ENCODE measurements at regions not wholly inside any gene's neighbourhood (a gene's known extent, or its start where the extent isn't known, plus 50 kb on each side); places are given as distances from the start of the nearest gene placed in this dataset.

GRCh38 chr3:94210256-94210655, 147.4 kb downstream of the NSUN3 start:
- TF ChIP-seq FOXK2 (conservative IDR thresholded peaks at IDR 0.05 in 1 of 2, IDR thresholded peaks at IDR 0.05 in 1 of 2; ENCODE audit: low read depth in 2 of 2): no peak
- TF ChIP-seq U2AF1 (optimal IDR thresholded peaks at IDR 0.05; ENCODE audit: low read depth, low read length): no peak
- no peak for TF ChIP-seq EZH2 (IDR thresholded peaks at IDR 0.05; ENCODE audit: borderline replicate concordance, low read depth, low read length)
- no peak for TF ChIP-seq ZNF384 (IDR thresholded peaks at IDR 0.05; ENCODE audit: low read depth, low read length)
- TF ChIP-seq CEBPZ (IDR thresholded peaks at IDR 0.05; ENCODE audit: borderline replicate concordance, low read depth, low read length): no peak
- no peak for TF ChIP-seq ATF7 (IDR thresholded peaks at IDR 0.05)
- TF ChIP-seq SPI1 (IDR thresholded peaks at IDR 0.05; ENCODE audit: borderline replicate concordance, low read depth, low read length): no peak
- no peak for TF ChIP-seq BHLHE40 (IDR thresholded peaks at IDR 0.05; ENCODE audit: low read length)
- no peak for TF ChIP-seq BCLAF1 (IDR thresholded peaks at IDR 0.05; ENCODE audit: borderline replicate concordance in 1 of 2, control insufficient read depth in 1 of 2, low read depth in 2 of 2, low read length in 1 of 2)
- TF ChIP-seq DEAF1 (CRISPR knock-in tag; IDR thresholded peaks at IDR 0.05): no peak
- TF ChIP-seq SMARCB1 (IDR thresholded peaks at IDR 0.05; ENCODE audit: insufficient read length, low read depth): no peak
- TF ChIP-seq POLR2A (conservative IDR thresholded peaks at IDR 0.05): no peak
- no peak for TF ChIP-seq ATF3 (IDR thresholded peaks at IDR 0.05)
- no peak for TF ChIP-seq ATF3 (CRISPR knock-in tag; conservative IDR thresholded peaks at IDR 0.05)

Data from K562 (cell line).